SK-N-SH (cell line): ENCODE measurements at regions not wholly inside any gene's neighbourhood (a gene's known extent, or its start where the extent isn't known, plus 50 kb on each side); places are given as distances from the start of the nearest gene placed in this dataset.

Source experiments
- CTCF ChIA-PET: fragments of 300-600, 350-600 bp; formaldehyde crosslinking; extraction: SDS; loops from one replicate; lab custom pipeline; 2021; lab: Yijun Ruan, JAX
- POLR2A ChIA-PET: fragments of 350-600 bp; sonication (Branson Sonifier 250); formaldehyde crosslinking; extraction: SDS; loops from one replicate; lab custom pipeline; 2020; ENCODE audit warnings: antibody characterized with exemption, inconsistent platforms; lab: Yijun Ruan, JAX
- DNase-seq: peaks from one replicate; pipeline ENCODE4 v3.0.0; 2012
- H2AFZ ChIP-seq: fragments of 200-600 bp; sonication (generic); 2 replicates; pipeline ENCODE4 v1.8.1; 2016; ENCODE audit warnings: antibody characterized with exemption, mild to moderate bottlenecking, low read depth
- H3F3A ChIP-seq: fragments of 200-600 bp; sonication (generic); replicated peaks from 2 replicates; pipeline ENCODE3; 2016; ENCODE audit warnings: antibody characterized with exemption, mild to moderate bottlenecking; ENCODE audit not compliant: insufficient read depth
- H3K27ac ChIP-seq, 2 experiments: fragments of 200-500 bp in 1 of 2; fragments of 200-600 bp in 1 of 2; sonication (Bioruptor generic) in 1 of 2; sonication (generic), shearing (Covaris generic) in 1 of 2; 2 replicates each; pipeline versions ENCODE4 v1.5.1 to v1.6.1; 2014 to 2016; ENCODE audit warnings: low read depth in 2 of 2, inconsistent platforms in 1 of 2, low read length in 1 of 2, mild to moderate bottlenecking in 1 of 2, mixed read lengths in 1 of 2
- H3K27me3 ChIP-seq: fragments of 200-600 bp; sonication (generic), shearing (Covaris generic); 2 replicates; pipeline ENCODE4 v1.6.1; 2016; ENCODE audit warnings: mixed run types; ENCODE audit not compliant: insufficient read depth
- H3K36me3 ChIP-seq, 2 experiments: fragments of 200-500 bp in 1 of 2; fragments of 200-600 bp in 1 of 2; sonication (Bioruptor generic) in 1 of 2; sonication (generic) in 1 of 2; replicated peaks in 1 of 2; 2 replicates each; pipeline versions ENCODE3 to v1.5.1; 2014 to 2016; ENCODE audit warnings: low read length in 1 of 2, mild to moderate bottlenecking in 1 of 2; ENCODE audit not compliant: insufficient read depth in 2 of 2, control insufficient read depth in 1 of 2
- H3K4me1 ChIP-seq, 2 experiments: fragments of 200-500 bp in 1 of 2; fragments of 200-600 bp in 1 of 2; sonication (Bioruptor generic) in 1 of 2; sonication (generic), shearing (Covaris generic) in 1 of 2; 2 replicates each; pipeline versions ENCODE4 v1.5.1 to v1.6.1; 2014 to 2016; ENCODE audit warnings: low read depth in 1 of 2, low read length in 1 of 2, mixed run types in 1 of 2; ENCODE audit not compliant: insufficient read depth in 2 of 2, control insufficient read depth in 1 of 2
- H3K4me2 ChIP-seq: fragments of 200-600 bp; sonication (generic), shearing (Covaris generic); 2 replicates; pipeline ENCODE4 v1.6.1; 2017; ENCODE audit warnings: mixed run types
- H3K4me3 ChIP-seq, 2 experiments: fragments of 200-500 bp in 1 of 2; fragments of 200-600 bp in 1 of 2; sonication (Bioruptor generic) in 1 of 2; sonication (generic), shearing (Covaris generic) in 1 of 2; 2 replicates each; pipeline versions ENCODE4 v1.5.1 to v1.8.1; 2014 to 2016; ENCODE audit warnings: low read depth in 2 of 2, inconsistent platforms in 1 of 2, low read length in 1 of 2, mild to moderate bottlenecking in 1 of 2, mixed read lengths in 1 of 2, moderate library complexity in 1 of 2
- H3K79me2 ChIP-seq: fragments of 200-600 bp; sonication (generic); 2 replicates; pipeline ENCODE4 v1.8.1; 2017; ENCODE audit warnings: mild to moderate bottlenecking; ENCODE audit not compliant: insufficient read depth
- H3K9ac ChIP-seq: fragments of 200-600 bp; sonication (generic); 2 replicates; pipeline ENCODE4 v1.6.1; 2017; ENCODE audit warnings: mixed run types
- H3K9me2 ChIP-seq: fragments of 200-600 bp; sonication (generic); 2 replicates; pipeline ENCODE4 v1.6.1; 2017; ENCODE audit warnings: mixed run types
- H3K9me3 ChIP-seq: fragments of 200-600 bp; sonication (generic); 2 replicates; pipeline ENCODE4 v1.6.1; 2017; ENCODE audit warnings: mixed run types, mild to moderate bottlenecking, moderate library complexity
- H4K20me1 ChIP-seq: fragments of 200-600 bp; sonication (generic); 2 replicates; pipeline ENCODE4 v1.6.1; 2017; ENCODE audit warnings: mild to moderate bottlenecking, mixed run types; ENCODE audit not compliant: insufficient read depth
- CHD2 ChIP-seq: fragments of 150-350 bp; IDR thresholded peaks from 2 replicates; pipeline ENCODE4 v1.6.1; 2018; ENCODE audit warnings: low read length; ENCODE audit not compliant: partially characterized antibody
- CTCF ChIP-seq: fragments of 200-600 bp; sonication (generic); IDR thresholded peaks from 2 replicates; pipeline ENCODE4 v1.6.1; 2017; ENCODE audit warnings: antibody characterized with exemption, mild to moderate bottlenecking, moderate library complexity
- ELF1 ChIP-seq: IDR thresholded peaks from 2 replicates; pipeline ENCODE4 v1.4.0; 2012
- FOXJ3 ChIP-seq: sonication (generic); formaldehyde crosslinking; IDR thresholded peaks from 2 replicates; pipeline ENCODE4 v1.5.1; 2020; ENCODE audit warnings: mild to moderate bottlenecking, missing genetic modification reagents
- FOXM1 ChIP-seq: IDR thresholded peaks from 2 replicates; pipeline ENCODE4 v1.4.0; 2012; ENCODE audit warnings: low read depth, mild to moderate bottlenecking
- JUND ChIP-seq: IDR thresholded peaks from 2 replicates; pipeline ENCODE4 v1.4.0; 2012
- NFIC ChIP-seq: IDR thresholded peaks from 2 replicates; pipeline ENCODE4 v1.4.0; 2012; ENCODE audit warnings: borderline replicate concordance
- PBX3 ChIP-seq: IDR thresholded peaks from 2 replicates; pipeline ENCODE4; 2012
- POLR2AphosphoS5 ChIP-seq: IDR thresholded peaks from 2 replicates; pipeline ENCODE4 v1.6.1; 2012; ENCODE audit warnings: low read depth, low read length
- RAD21 ChIP-seq: IDR thresholded peaks from 2 replicates; pipeline ENCODE4 v1.6.1; 2012; ENCODE audit warnings: mild to moderate bottlenecking, low read length
- RXRA ChIP-seq: IDR thresholded peaks from 2 replicates; pipeline ENCODE4 v1.4.0; 2012; ENCODE audit warnings: low read depth, mild to moderate bottlenecking, borderline replicate concordance
- SIN3A ChIP-seq: IDR thresholded peaks from 2 replicates; pipeline ENCODE4 v1.6.1; 2012; ENCODE audit warnings: low read depth, mild to moderate bottlenecking, low read length, moderate library complexity, borderline replicate concordance
- TEAD4 ChIP-seq: IDR thresholded peaks from 2 replicates; pipeline ENCODE4 v1.4.0; 2012; ENCODE audit warnings: mild to moderate bottlenecking, borderline replicate concordance; ENCODE audit not compliant: insufficient read depth
- USF1 ChIP-seq: IDR thresholded peaks from 2 replicates; pipeline ENCODE4 v1.4.0; 2012; ENCODE audit warnings: low read depth, borderline replicate concordance
- YY1 ChIP-seq: IDR thresholded peaks from 2 replicates; pipeline ENCODE4 v1.4.0; 2012; ENCODE audit warnings: low read depth, mild to moderate bottlenecking
- ZBTB33 ChIP-seq: IDR thresholded peaks from 2 replicates; pipeline ENCODE4 v1.4.0; 2012; ENCODE audit warnings: low read depth, borderline replicate concordance
- WGBS: methylation state at CpG from one replicate; pipeline ENCODE4 v1.1.6; 2017; ENCODE audit warnings: low lambda C conversion rate; 5-methylcytosine and 5-hydroxymethylcytosine counted together

GRCh38 chr16:7124242-7124641 lies 208.4 kb upstream of the RBFOX1 start:
- Histone ChIP-seq H3F3A (no peaks in the 10 kb centered on the region), H3K27ac (no peak overlapping the region), H3K36me3 (no peaks in the 10 kb centered on the region), H4K20me1 (no peaks in the 10 kb centered on the region), H2AFZ (no peak overlapping the region), H3K4me2 (no peak overlapping the region), H3K9me3 (no peaks in the 10 kb centered on the region), H3K9ac (no peak overlapping the region), H3K9me2 (no peaks in the 10 kb centered on the region), H3K4me1 (no peaks in the 10 kb centered on the region), H3K27me3 (no peaks in the 10 kb centered on the region), H3K4me3 (no peak overlapping the region), H3K79me2 (no peaks in the 10 kb centered on the region)
- ChIA-PET POLR2A (no interaction called here), CTCF (no interaction called here)
- no peak for TF ChIP-seq USF1
- no peak for TF ChIP-seq CHD2
- TF ChIP-seq ZBTB33: no peak
- TF ChIP-seq RXRA: no peak
- no peak for TF ChIP-seq SIN3A
- TF ChIP-seq JUND: no peak
- no peak for TF ChIP-seq RAD21
- no peak for TF ChIP-seq NFIC
- TF ChIP-seq FOXM1: no peak
- TF ChIP-seq YY1: no peak
- no peak for TF ChIP-seq ELF1
- no peak for TF ChIP-seq PBX3
- TF ChIP-seq CTCF: no peak
- no peak for TF ChIP-seq POLR2AphosphoS5
- WGBS: 15% methylated on average over 2 of the region's 2 CpGs
- DNase-seq: no peak

- POLR2A ChIA-PET: no interaction called here
- no peaks in the 10 kb centered on the region for H3F3A ChIP-seq
- no peak for TF ChIP-seq USF1
- no peak for TF ChIP-seq TEAD4
- TF ChIP-seq FOXJ3: no peak
- TF ChIP-seq, all 33 proteins: peak for 0
- DNase-seq: no peak
- no peaks in the 10 kb centered on the region for H4K20me1 ChIP-seq
- no peaks in the 10 kb centered on the region for H3K27me3 ChIP-seq
- H3K4me2 ChIP-seq: no peak overlapping the region
- H3K4me3 ChIP-seq: no peak overlapping the region
- H3K36me3 ChIP-seq: no peaks in the 10 kb centered on the region
- WGBS: 22% methylated on average over 2 of the region's 3 CpGs
- no peaks in the 10 kb centered on the region for H3K9me2 ChIP-seq
- no peak overlapping the region for H3K9ac ChIP-seq
- H2AFZ ChIP-seq: no peak overlapping the region
- H3K9me3 ChIP-seq: no peaks in the 10 kb centered on the region
- CTCF ChIA-PET: no interaction called here
- H3K27ac ChIP-seq: no peak overlapping the region
- no peaks in the 10 kb centered on the region for H3K79me2 ChIP-seq
- H3K4me1 ChIP-seq: no peaks in the 10 kb centered on the region
These were observed 215.9 kb upstream of the RBFOX1 start for GRCh38 chr16:7116734-7117133.
